GM23248 (cell line): ENCODE measurements at regions not wholly inside any gene's neighbourhood (a gene's known extent, or its start where the extent isn't known, plus 50 kb on each side); places are given as distances from the start of the nearest gene placed in this dataset.

Experiments
- DNase-seq: peaks from one replicate; pipeline ENCODE4 v3.0.0-alpha.2; 2015
- H2AFZ ChIP-seq: fragments of 200-600 bp; sonication (generic); 2 replicates; pipeline ENCODE4 v1.6.1; 2016; ENCODE audit warnings: antibody characterized with exemption
- H3F3A ChIP-seq: fragments of 200-600 bp; sonication (generic); 2 replicates; pipeline ENCODE4 v1.6.1; 2016; ENCODE audit warnings: mild to moderate bottlenecking, antibody characterized with exemption, mixed run types; ENCODE audit not compliant: insufficient read depth
- H3K27ac ChIP-seq: fragments of 200-600 bp; sonication (generic); 2 replicates; pipeline ENCODE4 v1.5.1; 2016; ENCODE audit warnings: mild to moderate bottlenecking
- H3K27me3 ChIP-seq: fragments of 200-600 bp; sonication (generic); replicated peaks from 2 replicates; pipeline ENCODE4 v1.6.1; 2016; ENCODE audit warnings: mild to moderate bottlenecking; ENCODE audit not compliant: insufficient read depth
- H3K36me3 ChIP-seq: fragments of 200-600 bp; sonication (generic); 2 replicates; pipeline ENCODE4 v1.6.1; 2016; ENCODE audit warnings: low read depth, mild to moderate bottlenecking
- H3K4me1 ChIP-seq: fragments of 200-600 bp; sonication (generic); 2 replicates; pipeline ENCODE4 v1.6.1; 2016; ENCODE audit warnings: mild to moderate bottlenecking; ENCODE audit not compliant: insufficient read depth
- H3K4me2 ChIP-seq: fragments of 200-600 bp; sonication (generic); one replicate; pipeline ENCODE4 v1.6.1; 2016; ENCODE audit warnings: mild to moderate bottlenecking; ENCODE audit not compliant: unreplicated experiment
- H3K4me3 ChIP-seq: fragments of 200-600 bp; sonication (generic); 2 replicates; pipeline ENCODE4 v1.5.1; 2016; ENCODE audit warnings: mild to moderate bottlenecking
- H3K79me2 ChIP-seq: fragments of 200-600 bp; sonication (generic); 2 replicates; pipeline ENCODE4 v1.6.1; 2016; ENCODE audit warnings: mild to moderate bottlenecking; ENCODE audit not compliant: insufficient read depth
- H3K9ac ChIP-seq: fragments of 200-600 bp; sonication (generic); 2 replicates; pipeline ENCODE4 v1.6.1; 2016; ENCODE audit warnings: mild to moderate bottlenecking
- H3K9me2 ChIP-seq: fragments of 200-600 bp; sonication (generic); 2 replicates; pipeline ENCODE4 v1.6.1; 2016; ENCODE audit warnings: mixed run types, mild to moderate bottlenecking, moderate library complexity; ENCODE audit not compliant: insufficient read depth
- H3K9me3 ChIP-seq: fragments of 200-600 bp; sonication (generic); one replicate; pipeline ENCODE4 v1.6.1; 2017; ENCODE audit warnings: low read depth
- H4K20me1 ChIP-seq: fragments of 200-600 bp; sonication (generic); 2 replicates; pipeline ENCODE4 v1.6.0; 2016; ENCODE audit not compliant: insufficient read depth
- EZH2 ChIP-seq: fragments of 200-600 bp; sonication (generic); IDR thresholded peaks from 2 replicates; pipeline ENCODE4 v1.6.1; 2018; ENCODE audit warnings: antibody characterized with exemption, mild to moderate bottlenecking; ENCODE audit not compliant: insufficient read depth, poor library complexity, severe bottlenecking
- EZH2phosphoT487 ChIP-seq: fragments of 200-600 bp; sonication (generic); IDR thresholded peaks from 2 replicates; pipeline ENCODE4 v1.6.1; 2018; ENCODE audit warnings: antibody characterized with exemption, moderate library complexity, mild to moderate bottlenecking, low read depth; ENCODE audit not compliant: insufficient read depth
- WGBS, 2 experiments: methylation state at CpG; one replicate each; pipeline ENCODE4 v1.1.6; 2015 to 2017; ENCODE audit warnings: low lambda C conversion rate in 2 of 2, low coverage in 1 of 2; ENCODE audit errors: missing lambda C conversion rate in 2 of 2; 5-methylcytosine and 5-hydroxymethylcytosine counted together
- in situ Hi-C: fragments of 300-500 bp; cut with MboI; formaldehyde crosslinking; loops from 2 replicates; pipeline ENCODE4 v1.15.0; 2020

GRCh38 chr3:73292220-73292619 is 230.8 kb downstream of the EBLN2 start:
- Histone ChIP-seq H2AFZ (no peak overlapping the region), H3F3A (no peaks in the 10 kb centered on the region), H3K9me3 (no peaks in the 10 kb centered on the region), H3K9ac (no peak overlapping the region), H3K79me2 (no peaks in the 10 kb centered on the region), H3K9me2 (no peaks in the 10 kb centered on the region), H3K4me2 (no peak overlapping the region), H3K27ac (no peak overlapping the region), H3K27me3 (peaks cover 50% of the 10 kb centered on the region), H3K4me3 (no peak overlapping the region), H3K36me3 (no peaks in the 10 kb centered on the region), H3K4me1 (no peaks in the 10 kb centered on the region), H4K20me1 (no peaks in the 10 kb centered on the region)
- 52% methylated on average over 4 of the region's 4 CpGs for WGBS, 2 experiments
- DNase-seq = no peak
- in situ Hi-C loops = no loop called here
- no peak for TF ChIP-seq EZH2
- no peak for TF ChIP-seq EZH2phosphoT487

- H4K20me1 ChIP-seq = no peaks in the 10 kb centered on the region
- no peaks in the 10 kb centered on the region for H3F3A ChIP-seq
- H3K79me2 ChIP-seq = no peaks in the 10 kb centered on the region
- H3K9me2 ChIP-seq = no peaks in the 10 kb centered on the region
- no peaks in the 10 kb centered on the region for H3K9me3 ChIP-seq
- in situ Hi-C loops = no loop called here
- WGBS, 2 experiments = 57 to 61% methylated on average over 8 of the region's 8 CpGs
- no peak overlapping the region for H3K9ac ChIP-seq
- TF ChIP-seq EZH2phosphoT487 (no peak), EZH2 (no peak)
- H2AFZ ChIP-seq = no peak overlapping the region
- H3K4me3 ChIP-seq = no peak overlapping the region
- H3K27me3 ChIP-seq = peaks cover 48% of the 10 kb centered on the region
- H3K4me1 ChIP-seq = no peaks in the 10 kb centered on the region
- no peak for DNase-seq
- H3K4me2 ChIP-seq = no peak overlapping the region
- no peak overlapping the region for H3K27ac ChIP-seq
- H3K36me3 ChIP-seq = no peaks in the 10 kb centered on the region
Observed at GRCh38 chr3:73294537-73294936, 233.1 kb downstream of the EBLN2 start.

- no peak for DNase-seq
- WGBS, 2 experiments = 75 to 79% methylated on average over 9 of the region's 9 CpGs
- H3K9ac ChIP-seq = no peak overlapping the region
Observed at GRCh38 chr3:73295876-73296635, 234.6 kb downstream of the EBLN2 start.

GRCh38 chr3:73296859-73297258 is 235.4 kb downstream of the EBLN2 start:
- no peak for DNase-seq
- H4K20me1 ChIP-seq = no peaks in the 10 kb centered on the region
- H3K27me3 ChIP-seq = peaks cover 53% of the 10 kb centered on the region
- no peak for TF ChIP-seq EZH2
- TF ChIP-seq EZH2phosphoT487 = no peak
- in situ Hi-C loops = no loop called here
- H3K9ac ChIP-seq = no peak overlapping the region
- no peaks in the 10 kb centered on the region for H3K4me1 ChIP-seq
- H3K79me2 ChIP-seq = no peaks in the 10 kb centered on the region
- H3K27ac ChIP-seq = no peak overlapping the region
- H3K9me3 ChIP-seq = no peaks in the 10 kb centered on the region
- no peaks in the 10 kb centered on the region for H3K9me2 ChIP-seq
- H2AFZ ChIP-seq = no peak overlapping the region
- 44 to 54% methylated on average over 5 of the region's 5 CpGs for WGBS, 2 experiments
- no peaks in the 10 kb centered on the region for H3K36me3 ChIP-seq
- no peaks in the 10 kb centered on the region for H3F3A ChIP-seq
- H3K4me2 ChIP-seq = no peak overlapping the region
- H3K4me3 ChIP-seq = no peak overlapping the region

More at GRCh38 chr3:73295876-73296635, 234.6 kb downstream of the EBLN2 start:
- no peaks in the 10 kb centered on the region for H3F3A ChIP-seq
- H3K27ac ChIP-seq = no peak overlapping the region
- in situ Hi-C loops = no loop called here
- no peak overlapping the region for H2AFZ ChIP-seq
- H3K9me3 ChIP-seq = no peaks in the 10 kb centered on the region
- no peak for TF ChIP-seq EZH2
- no peak for TF ChIP-seq EZH2phosphoT487
- H3K4me1 ChIP-seq = no peaks in the 10 kb centered on the region
- no peaks in the 10 kb centered on the region for H4K20me1 ChIP-seq
- H3K36me3 ChIP-seq = no peaks in the 10 kb centered on the region
- no peak overlapping the region for H3K4me3 ChIP-seq
- no peaks in the 10 kb centered on the region for H3K9me2 ChIP-seq
- no peaks in the 10 kb centered on the region for H3K79me2 ChIP-seq
- H3K27me3 ChIP-seq = peaks cover 48% of the 10 kb centered on the region
- H3K4me2 ChIP-seq = no peak overlapping the region
